ENCODE measurements at regions not wholly inside any gene's neighbourhood (a gene's known extent, or its start where the extent isn't known, plus 50 kb on each side); places are given as distances from the start of the nearest gene placed in this dataset.
"Not testable (repeated sequence)": the region's sequence is repeated elsewhere in the genome, so short reads cannot be mapped to it uniquely, and the experiment has no call there.

- no peak overlapping the region for H3K27ac ChIP-seq
- TF ChIP-seq ZFX (IDR thresholded peaks at IDR 0.05; ENCODE audit: borderline replicate concordance) (no peak), CTCF (IDR thresholded peaks at IDR 0.05) (no peak)
Observed at GRCh38 chr7:104264285-104264684, 56.5 kb upstream of the ORC5 start.

GRCh38 chr7:104267701-104268368 is 60.0 kb upstream of the ORC5 start:
- TF ChIP-seq CTCF (IDR thresholded peaks at IDR 0.05) (peak; percentile 92), ZFX (IDR thresholded peaks at IDR 0.05; ENCODE audit: borderline replicate concordance) (no peak)
- no peak overlapping the region for H3K27ac ChIP-seq

GRCh38 chr7:104271948-104272347 is 56.5 kb upstream of the LHFPL3 start:
- TF ChIP-seq ZFX (IDR thresholded peaks at IDR 0.05; ENCODE audit: borderline replicate concordance) (no peak), CTCF (IDR thresholded peaks at IDR 0.05) (no peak)
- no peak overlapping the region for H3K27ac ChIP-seq

- TF ChIP-seq CTCF (IDR thresholded peaks at IDR 0.05) = peak; percentile 88
- no peak for TF ChIP-seq ZFX (IDR thresholded peaks at IDR 0.05; ENCODE audit: borderline replicate concordance)
- no peak overlapping the region for H3K27ac ChIP-seq
Observed at GRCh38 chr7:104272767-104273384, 55.5 kb upstream of the LHFPL3 start.

GRCh38 chr7:104275900-104276299 is 52.5 kb upstream of the LHFPL3 start:
- TF ChIP-seq CTCF (IDR thresholded peaks at IDR 0.05) (no peak), ZFX (IDR thresholded peaks at IDR 0.05; ENCODE audit: borderline replicate concordance) (no peak)
- H3K27ac ChIP-seq = no peak overlapping the region

GRCh38 chr7:104276730-104277129 is 51.7 kb upstream of the LHFPL3 start:
- H3K27ac ChIP-seq = not testable (repeated sequence)

Data from 22Rv1 (cell line).